Suprapubic skin (tissue), 4 donors: ENCODE measurements at regions not wholly inside any gene's neighbourhood (a gene's known extent, or its start where the extent isn't known, plus 50 kb on each side); places are given as distances from the start of the nearest gene placed in this dataset.

Experiments
- DNase-seq, 2 donors: peaks; one replicate each; pipeline ENCODE4 v3.0.0-alpha.2; 2019; ENCODE audit warnings: low spot score in 2 of 2
- H3K27ac ChIP-seq: fragments of 200-600 bp; sonication (generic); one replicate; pipeline ENCODE4 v1.5.1; 2019
- H3K27me3 ChIP-seq: fragments of 200-600 bp; sonication (generic); one replicate; pipeline ENCODE4 v1.5.1; 2019
- H3K36me3 ChIP-seq: fragments of 200-600 bp; sonication (generic); one replicate; pipeline ENCODE4 v1.5.1; 2019
- H3K4me1 ChIP-seq: fragments of 200-600 bp; sonication (generic); one replicate; pipeline ENCODE4 v1.5.1; 2019
- H3K4me3 ChIP-seq: fragments of 200-600 bp; sonication (generic); one replicate; pipeline ENCODE4 v1.5.1; 2019; ENCODE audit warnings: mild to moderate bottlenecking
- H3K9me3 ChIP-seq: fragments of 200-600 bp; sonication (generic); one replicate; pipeline ENCODE4 v1.5.1; 2019
- CTCF ChIP-seq, 2 donors: fragments of 200-600 bp in 1 of 2; fragments of 450-650 bp in 1 of 2; sonication (generic) in 1 of 2; IDR thresholded peaks; one replicate each; pipeline ENCODE4 v1.5.1; 2016 to 2019; ENCODE audit warnings: antibody characterized with exemption in 2 of 2, mild to moderate bottlenecking in 1 of 2, moderate library complexity in 1 of 2
- EP300 ChIP-seq: sonication (generic); formaldehyde crosslinking; IDR thresholded peaks from one replicate; pipeline ENCODE4 v1.6.1; 2017; ENCODE audit warnings: antibody characterized with exemption
- POLR2A ChIP-seq, 2 donors: fragments of 450-650 bp; IDR thresholded peaks; one replicate each; pipeline ENCODE4 v1.6.1; 2017; ENCODE audit warnings: antibody characterized with exemption in 2 of 2, mild to moderate bottlenecking in 2 of 2, moderate library complexity in 2 of 2
- POLR2AphosphoS5 ChIP-seq, 3 donors: sonication (generic); formaldehyde crosslinking; IDR thresholded peaks; one replicate each; pipeline ENCODE4 v1.6.1; 2017; ENCODE audit warnings: antibody characterized with exemption in 3 of 3
- WGBS: methylation state at CpG from one replicate; pipeline ENCODE4 v1.1.5; 2018; 5-methylcytosine and 5-hydroxymethylcytosine counted together

GRCh38 chr3:176951144-176951543 lies 246.1 kb downstream of the TBL1XR1 start:
- Histone ChIP-seq H3K27ac (no peak overlapping the region), H3K27me3 (no peaks in the 10 kb centered on the region), H3K4me3 (no peak overlapping the region), H3K36me3 (no peaks in the 10 kb centered on the region), H3K9me3 (no peaks in the 10 kb centered on the region), H3K4me1 (peaks cover 15% of the 10 kb centered on the region)
- TF ChIP-seq EP300 (no peak), POLR2A (IDR thresholded peaks at IDR 0.05) (no peak), CTCF (IDR thresholded peaks at IDR 0.05) (no peak), POLR2AphosphoS5 (IDR thresholded peaks at IDR 0.05) (no peak)
- DNase-seq = no peak
- 76% methylated on average over 3 of the region's 3 CpGs for WGBS

GRCh38 chr3:176950743-176951142 lies 246.5 kb downstream of the TBL1XR1 start:
- Histone ChIP-seq H3K27ac (no peak overlapping the region), H3K27me3 (no peaks in the 10 kb centered on the region), H3K4me3 (no peak overlapping the region), H3K36me3 (no peaks in the 10 kb centered on the region), H3K9me3 (no peaks in the 10 kb centered on the region), H3K4me1 (peaks cover 15% of the 10 kb centered on the region)
- WGBS = 66% methylated on average over 3 of the region's 3 CpGs
- TF ChIP-seq CTCF (IDR thresholded peaks at IDR 0.05) (no peak), POLR2AphosphoS5 (IDR thresholded peaks at IDR 0.05) (no peak), POLR2A (IDR thresholded peaks at IDR 0.05) (no peak), EP300 (no peak)
- DNase-seq = no peak

GRCh38 chr3:176948151-176948550 lies 249.1 kb downstream of the TBL1XR1 start:
- no peak for TF ChIP-seq EP300
- TF ChIP-seq POLR2AphosphoS5 (IDR thresholded peaks at IDR 0.05) = no peak
- no peak for TF ChIP-seq POLR2A (IDR thresholded peaks at IDR 0.05)
- TF ChIP-seq CTCF (IDR thresholded peaks at IDR 0.05) = no peak

GRCh38 chr3:176946202-176946601 lies 251.1 kb downstream of the TBL1XR1 start:
- Histone ChIP-seq H3K27ac (no peak overlapping the region), H3K36me3 (no peaks in the 10 kb centered on the region), H3K27me3 (no peaks in the 10 kb centered on the region), H3K9me3 (no peaks in the 10 kb centered on the region), H3K4me3 (no peak overlapping the region), H3K4me1 (peaks cover 7% of the 10 kb centered on the region)
- 78% methylated on average over 9 of the region's 9 CpGs for WGBS
- TF ChIP-seq POLR2AphosphoS5 (IDR thresholded peaks at IDR 0.05) (no peak), CTCF (IDR thresholded peaks at IDR 0.05) (no peak), POLR2A (IDR thresholded peaks at IDR 0.05) (no peak), EP300 (no peak)
- no peak for DNase-seq

More at GRCh38 chr3:176948151-176948550, 249.1 kb downstream of the TBL1XR1 start:
- peaks cover 7% of the 10 kb centered on the region for H3K4me1 ChIP-seq
- no peak overlapping the region for H3K4me3 ChIP-seq
- H3K27ac ChIP-seq = no peak overlapping the region
- H3K27me3 ChIP-seq = no peaks in the 10 kb centered on the region
- DNase-seq = no peak
- H3K9me3 ChIP-seq = no peaks in the 10 kb centered on the region
- 50% methylated on average over 2 of the region's 2 CpGs for WGBS
- H3K36me3 ChIP-seq = no peaks in the 10 kb centered on the region

- no peaks in the 10 kb centered on the region for H3K36me3 ChIP-seq
- peaks cover 6% of the 10 kb centered on the region for H3K4me1 ChIP-seq
- H3K4me3 ChIP-seq = no peak overlapping the region
- no peaks in the 10 kb centered on the region for H3K27me3 ChIP-seq
- H3K9me3 ChIP-seq = no peaks in the 10 kb centered on the region
- no peak for TF ChIP-seq EP300
- TF ChIP-seq POLR2AphosphoS5 (IDR thresholded peaks at IDR 0.05) = no peak
- TF ChIP-seq POLR2A (IDR thresholded peaks at IDR 0.05) = no peak
- TF ChIP-seq CTCF (IDR thresholded peaks at IDR 0.05) = no peak
- 68% methylated on average over 1 of the region's 1 CpG for WGBS
- H3K27ac ChIP-seq = no peak overlapping the region
- DNase-seq = no peak
These were observed 255.0 kb downstream of the TBL1XR1 start for GRCh38 chr3:176942305-176942704.
